ENCODE measurements at regions not wholly inside any gene's neighbourhood (a gene's known extent, or its start where the extent isn't known, plus 50 kb on each side); places are given as distances from the start of the nearest gene placed in this dataset.

- no peak for DNase-seq
- no peaks in the 10 kb centered on the region for H4K20me1 ChIP-seq (ENCODE audit: insufficient read depth, low read length)
- H3K36me3 ChIP-seq (replicated peaks; ENCODE audit: insufficient read depth, low read length), result no peaks in the 10 kb centered on the region
- no peaks in the 10 kb centered on the region for H3K27me3 ChIP-seq (replicated peaks; ENCODE audit: insufficient read depth, low read length)
- H3K4me3 ChIP-seq (ENCODE audit: low read length), result no peak overlapping the region
- no peaks in the 10 kb centered on the region for H3K79me2 ChIP-seq (ENCODE audit: low read length)
- no peaks in the 10 kb centered on the region for H3K9me2 ChIP-seq (replicated peaks; ENCODE audit: insufficient read depth, low read length)
- no peaks in the 10 kb centered on the region for H3K4me1 ChIP-seq (ENCODE audit: low read length)
- H3K27ac ChIP-seq (ENCODE audit: low read length), result no peak overlapping the region
- no peaks in the 10 kb centered on the region for H3K9me3 ChIP-seq (replicated peaks; ENCODE audit: insufficient read depth, low read length)
- no peaks in the 10 kb centered on the region for H3F3A ChIP-seq (ENCODE audit: insufficient read depth, low read length)
- TF ChIP-seq EZH2 (optimal IDR thresholded peaks at IDR 0.05; ENCODE audit: low read depth, low read length), result no peak
- TF ChIP-seq EZH2phosphoT487 (IDR thresholded peaks at IDR 0.05; ENCODE audit: low read length), result no peak
- TF ChIP-seq, protein P1, sequence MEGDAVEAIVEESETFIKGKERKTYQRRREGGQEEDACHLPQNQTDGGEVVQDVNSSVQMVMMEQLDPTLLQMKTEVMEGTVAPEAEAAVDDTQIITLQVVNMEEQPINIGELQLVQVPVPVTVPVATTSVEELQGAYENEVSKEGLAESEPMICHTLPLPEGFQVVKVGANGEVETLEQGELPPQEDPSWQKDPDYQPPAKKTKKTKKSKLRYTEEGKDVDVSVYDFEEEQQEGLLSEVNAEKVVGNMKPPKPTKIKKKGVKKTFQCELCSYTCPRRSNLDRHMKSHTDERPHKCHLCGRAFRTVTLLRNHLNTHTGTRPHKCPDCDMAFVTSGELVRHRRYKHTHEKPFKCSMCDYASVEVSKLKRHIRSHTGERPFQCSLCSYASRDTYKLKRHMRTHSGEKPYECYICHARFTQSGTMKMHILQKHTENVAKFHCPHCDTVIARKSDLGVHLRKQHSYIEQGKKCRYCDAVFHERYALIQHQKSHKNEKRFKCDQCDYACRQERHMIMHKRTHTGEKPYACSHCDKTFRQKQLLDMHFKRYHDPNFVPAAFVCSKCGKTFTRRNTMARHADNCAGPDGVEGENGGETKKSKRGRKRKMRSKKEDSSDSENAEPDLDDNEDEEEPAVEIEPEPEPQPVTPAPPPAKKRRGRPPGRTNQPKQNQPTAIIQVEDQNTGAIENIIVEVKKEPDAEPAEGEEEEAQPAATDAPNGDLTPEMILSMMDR (IDR thresholded peaks at IDR 0.05; ENCODE audit: low read length), result no peak
- no peak overlapping the region for H3K9ac ChIP-seq (ENCODE audit: low read length)
- no peak overlapping the region for H2AFZ ChIP-seq (ENCODE audit: low read length)
- H3K4me2 ChIP-seq (ENCODE audit: low read depth, low read length), result no peak overlapping the region
These were observed 363.7 kb downstream of the FBXW7 start for GRCh38 chr4:152172146-152172545.

DNA sequence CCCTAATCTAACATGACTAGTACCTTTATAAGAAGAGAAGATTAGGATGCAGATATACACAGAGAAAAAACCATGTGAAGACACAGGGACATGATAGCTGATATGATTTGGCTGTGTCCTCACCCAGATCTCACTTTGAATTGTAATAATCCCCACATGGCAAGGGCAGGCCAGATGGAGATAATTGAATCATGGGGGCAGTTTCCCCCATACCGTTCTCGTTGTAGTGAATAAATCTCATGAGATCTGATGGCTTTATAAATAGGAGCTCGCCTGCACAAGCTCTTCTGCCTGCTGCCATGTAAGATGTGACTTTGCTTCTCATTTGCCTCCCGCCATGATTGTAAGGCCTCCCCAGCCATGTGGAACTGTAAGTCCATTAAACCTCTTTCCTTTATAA is 364.3 kb downstream of the FBXW7 start:
- Histone ChIP-seq H3F3A (ENCODE audit: insufficient read depth, low read length) (no peaks in the 10 kb centered on the region), H4K20me1 (ENCODE audit: insufficient read depth, low read length) (no peaks in the 10 kb centered on the region), H3K79me2 (ENCODE audit: low read length) (no peaks in the 10 kb centered on the region), H3K4me1 (ENCODE audit: low read length) (no peaks in the 10 kb centered on the region), H3K9me3 (replicated peaks; ENCODE audit: insufficient read depth, low read length) (no peaks in the 10 kb centered on the region), H2AFZ (ENCODE audit: low read length) (no peak overlapping the region), H3K4me2 (ENCODE audit: low read depth, low read length) (no peak overlapping the region), H3K9ac (ENCODE audit: low read length) (no peak overlapping the region), H3K36me3 (replicated peaks; ENCODE audit: insufficient read depth, low read length) (no peaks in the 10 kb centered on the region), H3K27ac (ENCODE audit: low read length) (no peak overlapping the region), H3K4me3 (ENCODE audit: low read length) (no peak overlapping the region), H3K9me2 (replicated peaks; ENCODE audit: insufficient read depth, low read length) (no peaks in the 10 kb centered on the region), H3K27me3 (replicated peaks; ENCODE audit: insufficient read depth, low read length) (no peaks in the 10 kb centered on the region)
- TF ChIP-seq EZH2 (optimal IDR thresholded peaks at IDR 0.05; ENCODE audit: low read depth, low read length), result no peak
- DNase-seq, result no peak

DNA sequence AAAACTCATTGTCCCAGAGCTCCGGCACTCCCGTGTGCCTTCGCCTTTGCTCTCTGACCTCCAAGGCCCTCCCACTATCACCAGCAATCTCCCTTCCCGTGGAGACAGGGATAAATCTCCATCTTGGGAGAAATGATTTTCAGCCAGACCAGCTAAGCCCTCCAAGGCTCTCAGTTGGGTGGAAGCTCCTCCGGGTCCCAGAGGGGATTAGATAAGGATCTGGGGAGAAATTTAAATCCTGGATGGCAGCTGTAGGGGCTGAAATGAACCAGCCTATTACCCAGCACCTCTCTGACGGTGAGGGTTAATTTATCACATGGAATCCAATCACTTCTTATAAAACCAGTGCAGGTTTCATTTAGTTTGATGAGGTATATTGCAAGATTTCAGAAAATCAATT is 366.2 kb downstream of the FBXW7 start:
- Histone ChIP-seq H4K20me1 (ENCODE audit: insufficient read depth, low read length) (no peaks in the 10 kb centered on the region), H3K4me1 (ENCODE audit: low read length) (no peaks in the 10 kb centered on the region), H3K9me3 (replicated peaks; ENCODE audit: insufficient read depth, low read length) (no peaks in the 10 kb centered on the region), H2AFZ (ENCODE audit: low read length) (no peak overlapping the region), H3F3A (ENCODE audit: insufficient read depth, low read length) (no peaks in the 10 kb centered on the region), H3K9me2 (replicated peaks; ENCODE audit: insufficient read depth, low read length) (no peaks in the 10 kb centered on the region), H3K4me3 (ENCODE audit: low read length) (no peak overlapping the region), H3K9ac (ENCODE audit: low read length) (no peak overlapping the region), H3K27ac (ENCODE audit: low read length) (no peak overlapping the region), H3K27me3 (replicated peaks; ENCODE audit: insufficient read depth, low read length) (no peaks in the 10 kb centered on the region), H3K79me2 (ENCODE audit: low read length) (no peaks in the 10 kb centered on the region), H3K36me3 (replicated peaks; ENCODE audit: insufficient read depth, low read length) (no peaks in the 10 kb centered on the region), H3K4me2 (ENCODE audit: low read depth, low read length) (no peak overlapping the region)
- DNase-seq, result no peak
- no peak for TF ChIP-seq EZH2phosphoT487 (IDR thresholded peaks at IDR 0.05; ENCODE audit: low read length)
- no peak for TF ChIP-seq EZH2 (optimal IDR thresholded peaks at IDR 0.05; ENCODE audit: low read depth, low read length)
- TF ChIP-seq, protein P1 (IDR thresholded peaks at IDR 0.05; ENCODE audit: low read length), result no peak

- TF ChIP-seq EZH2 (optimal IDR thresholded peaks at IDR 0.05; ENCODE audit: low read depth, low read length) (no peak), EZH2phosphoT487 (IDR thresholded peaks at IDR 0.05; ENCODE audit: low read length) (no peak)
- TF ChIP-seq, protein P1 (IDR thresholded peaks at IDR 0.05; ENCODE audit: low read length), result no peak
- Histone ChIP-seq H3K27me3 (replicated peaks; ENCODE audit: insufficient read depth, low read length) (no peaks in the 10 kb centered on the region), H3K9me3 (replicated peaks; ENCODE audit: insufficient read depth, low read length) (no peaks in the 10 kb centered on the region), H3K9ac (ENCODE audit: low read length) (no peak overlapping the region), H3K27ac (ENCODE audit: low read length) (no peak overlapping the region), H3K36me3 (replicated peaks; ENCODE audit: insufficient read depth, low read length) (no peaks in the 10 kb centered on the region), H3K9me2 (replicated peaks; ENCODE audit: insufficient read depth, low read length) (no peaks in the 10 kb centered on the region), H3K4me1 (ENCODE audit: low read length) (no peaks in the 10 kb centered on the region), H3K4me3 (ENCODE audit: low read length) (no peak overlapping the region), H3F3A (ENCODE audit: insufficient read depth, low read length) (no peaks in the 10 kb centered on the region), H3K79me2 (ENCODE audit: low read length) (no peaks in the 10 kb centered on the region), H3K4me2 (ENCODE audit: low read depth, low read length) (no peak overlapping the region), H2AFZ (ENCODE audit: low read length) (no peak overlapping the region), H4K20me1 (ENCODE audit: insufficient read depth, low read length) (no peaks in the 10 kb centered on the region)
- no peak for DNase-seq
These were observed 366.8 kb downstream of the FBXW7 start for GRCh38 chr4:152168987-152169616.
